GM23338 (cell line): ENCODE measurements at regions not wholly inside any gene's neighbourhood (a gene's known extent, or its start where the extent isn't known, plus 50 kb on each side); places are given as distances from the start of the nearest gene placed in this dataset.
A peak's percentile ranks its signal among the peaks of the same experiment; 100 is the strongest.

Experiments used
- ATAC-seq: fragments of 200-7000 bp; cut with Tn5 transposase; 3 replicates; pipeline ENCODE4 v1.9.1; 2020
- DNase-seq: peaks from one replicate; pipeline ENCODE4 v3.0.0-alpha.2; 2015; ENCODE audit warnings: low spot score
- H2AFZ ChIP-seq: fragments of 200-600 bp; sonication (generic); 2 replicates; pipeline ENCODE4 v1.8.0; 2016; ENCODE audit warnings: antibody characterized with exemption, mild to moderate bottlenecking, moderate library complexity
- H3F3A ChIP-seq: fragments of 200-600 bp; sonication (generic); replicated peaks from 2 replicates; pipeline ENCODE4 v1.8.0; 2017; ENCODE audit warnings: antibody characterized with exemption, mixed run types, low read depth
- H3K27ac ChIP-seq: fragments of 200-600 bp; sonication (generic); 2 replicates; pipeline ENCODE4 v1.6.1; 2016; ENCODE audit warnings: low read depth
- H3K27me3 ChIP-seq: fragments of 200-600 bp; sonication (generic); 2 replicates; pipeline ENCODE4 v1.8.0; 2016; ENCODE audit warnings: mild to moderate bottlenecking, mixed run types, moderate library complexity; ENCODE audit not compliant: insufficient read depth
- H3K36me3 ChIP-seq: fragments of 200-600 bp; sonication (generic); 2 replicates; pipeline ENCODE4 v1.8.0; 2016; ENCODE audit warnings: mild to moderate bottlenecking; ENCODE audit not compliant: insufficient read depth
- H3K4me1 ChIP-seq: fragments of 200-600 bp; sonication (generic); 2 replicates; pipeline ENCODE4 v1.8.0; 2016; ENCODE audit warnings: mild to moderate bottlenecking, moderate library complexity; ENCODE audit not compliant: insufficient read depth
- H3K4me2 ChIP-seq: fragments of 200-600 bp; sonication (generic); 2 replicates; pipeline ENCODE4 v1.7.1; 2017; ENCODE audit warnings: mixed run types
- H3K4me3 ChIP-seq: fragments of 200-600 bp; sonication (generic); 2 replicates; pipeline ENCODE4 v1.6.1; 2016; ENCODE audit warnings: mixed run types
- H3K79me2 ChIP-seq: fragments of 200-600 bp; sonication (generic); replicated peaks from 2 replicates; pipeline ENCODE4 v1.8.0; 2017; ENCODE audit warnings: mild to moderate bottlenecking; ENCODE audit not compliant: insufficient read depth
- H3K9me2 ChIP-seq: fragments of 200-600 bp; sonication (generic); 2 replicates; pipeline ENCODE4 v1.8.0; 2017; ENCODE audit not compliant: insufficient read depth
- H4K20me1 ChIP-seq: fragments of 200-600 bp; sonication (generic); replicated peaks from 2 replicates; pipeline ENCODE4 v1.8.0; 2017; ENCODE audit warnings: mild to moderate bottlenecking; ENCODE audit not compliant: insufficient read depth
- H3K27ac Mint-ChIP-seq: 2 replicates; pipeline ENCODE4 v1.8.0; 2020; ENCODE audit warnings: inconsistent platforms, mild to moderate bottlenecking, moderate library complexity, mixed read lengths
- H3K27me3 Mint-ChIP-seq: 3 replicates; pipeline ENCODE4 v1.8.0; 2022; ENCODE audit warnings: low read depth, mild to moderate bottlenecking, moderate library complexity, mixed read lengths, inconsistent platforms; ENCODE audit not compliant: insufficient read depth, poor library complexity
- H3K36me3 Mint-ChIP-seq: 3 replicates; pipeline ENCODE4 v1.8.0; 2021; ENCODE audit warnings: low read depth, mild to moderate bottlenecking, inconsistent platforms, moderate library complexity, mixed read lengths
- H3K4me1 Mint-ChIP-seq: 3 replicates; pipeline ENCODE4 v1.8.0; 2020; ENCODE audit warnings: mild to moderate bottlenecking, inconsistent platforms, mixed read lengths
- H3K4me3 Mint-ChIP-seq: 3 replicates; pipeline ENCODE4 v1.8.0; 2021; ENCODE audit warnings: moderate library complexity, mild to moderate bottlenecking, inconsistent platforms, mixed read lengths
- H3K9me3 Mint-ChIP-seq: 3 replicates; pipeline ENCODE4 v1.8.0; 2020; ENCODE audit warnings: moderate library complexity, mild to moderate bottlenecking, inconsistent platforms, mixed read lengths
- CTCF ChIP-seq, 2 experiments: fragments of 200-600 bp in 1 of 2; sonication (generic) in 1 of 2; conservative IDR thresholded peaks; 2 replicates each; pipeline versions ENCODE4 v1.5.1 to v1.6.1; 2016 to 2017; ENCODE audit warnings: antibody characterized with exemption in 2 of 2, low read depth in 2 of 2, mild to moderate bottlenecking in 2 of 2, moderate library complexity in 1 of 2
- JUNB ChIP-seq: IDR thresholded peaks from one replicate; pipeline ENCODE4 v1.6.1; 2016; ENCODE audit warnings: antibody characterized with exemption; ENCODE audit not compliant: unreplicated experiment
- NANOG ChIP-seq: IDR thresholded peaks from 2 replicates; pipeline ENCODE4 v1.6.1; 2016; ENCODE audit warnings: antibody characterized with exemption, borderline replicate concordance
- POLR2AphosphoS5 ChIP-seq: IDR thresholded peaks from 2 replicates; pipeline ENCODE4 v1.6.1; 2016; ENCODE audit warnings: antibody characterized with exemption, low read depth
- ZNF114 ChIP-seq: fragments of 250-450 bp; sonication (Bioruptor Pico); IDR thresholded peaks from 2 replicates; pipeline ENCODE4 v1.5.0; 2020; ENCODE audit warnings: mild to moderate bottlenecking, moderate library complexity
- ZNF331 ChIP-seq: fragments of 250-450 bp; sonication (Bioruptor Pico); IDR thresholded peaks from 2 replicates; pipeline ENCODE4 v1.5.0; 2020; ENCODE audit warnings: low read depth, mild to moderate bottlenecking, moderate library complexity

GRCh38 chr16:82451449-82451848 is 175.3 kb upstream of the CDH13 start:
- H3K27me3 Mint-ChIP-seq: peaks cover 2% of the 10 kb centered on the region
- H3K4me1 Mint-ChIP-seq: no peaks in the 10 kb centered on the region
- no peaks in the 10 kb centered on the region for H3K36me3 Mint-ChIP-seq
- peaks cover 8% of the 10 kb centered on the region for H3K9me2 ChIP-seq
- H3K4me3 Mint-ChIP-seq: no peak overlapping the region
- DNase-seq: no peak
- no peak for TF ChIP-seq ZNF114 (CRISPR knock-in tag)
- H3K79me2 ChIP-seq: no peaks in the 10 kb centered on the region
- no peak overlapping the region for H3K27ac Mint-ChIP-seq
- H3K9me3 Mint-ChIP-seq: no peaks in the 10 kb centered on the region; the same call in 2 of the 3 replicates
- no peaks in the 10 kb centered on the region for H3K4me1 ChIP-seq
- H3K36me3 ChIP-seq: no peaks in the 10 kb centered on the region
- H3F3A ChIP-seq: no peaks in the 10 kb centered on the region
- H3K4me3 ChIP-seq: no peak overlapping the region
- no peak overlapping the region for H3K27ac ChIP-seq
- no peak overlapping the region for H2AFZ ChIP-seq
- no peaks in the 10 kb centered on the region for H4K20me1 ChIP-seq
- ATAC-seq: no peak
- H3K27me3 ChIP-seq: no peaks in the 10 kb centered on the region
- no peak overlapping the region for H3K4me2 ChIP-seq

- Histone ChIP-seq H3K79me2 (no peaks in the 10 kb centered on the region), H3K4me3 (no peak overlapping the region), H4K20me1 (no peaks in the 10 kb centered on the region), H3K27me3 (no peaks in the 10 kb centered on the region), H3K9me2 (peaks cover 5% of the 10 kb centered on the region; the same call in 1 of the 2 replicates), H3K36me3 (no peaks in the 10 kb centered on the region), H3F3A (no peaks in the 10 kb centered on the region), H3K4me2 (no peak overlapping the region), H3K4me1 (no peaks in the 10 kb centered on the region), H3K27ac (no peak overlapping the region), H2AFZ (no peak overlapping the region)
- Mint-ChIP-seq H3K9me3 (no peaks in the 10 kb centered on the region), H3K27me3 (peaks cover 4% of the 10 kb centered on the region), H3K36me3 (no peaks in the 10 kb centered on the region), H3K4me1 (peaks cover 10% of the 10 kb centered on the region), H3K4me3 (no peak overlapping the region), H3K27ac (no peak overlapping the region)
- peak; percentile 46 for ATAC-seq
- peak; percentile 9 for DNase-seq
- no peak for TF ChIP-seq POLR2AphosphoS5
- TF ChIP-seq JUNB: no peak
- TF ChIP-seq ZNF331 (CRISPR knock-in tag): no peak
These were observed 186.4 kb upstream of the CDH13 start for GRCh38 chr16:82440336-82440735.

GRCh38 chr16:82439678-82440293 is 187.0 kb upstream of the CDH13 start:
- H3K4me3 ChIP-seq: no peak overlapping the region
- Mint-ChIP-seq H3K36me3 (no peaks in the 10 kb centered on the region), H3K27me3 (peaks cover 4% of the 10 kb centered on the region), H3K4me1 (peaks cover 10% of the 10 kb centered on the region), H3K4me3 (no peak overlapping the region), H3K9me3 (no peaks in the 10 kb centered on the region), H3K27ac (no peak overlapping the region)
- peaks cover 5% of the 10 kb centered on the region; the same call in 1 of the 2 replicates for H3K9me2 ChIP-seq
- no peaks in the 10 kb centered on the region for H3K27me3 ChIP-seq
- DNase-seq: peak; percentile 54
- H3F3A ChIP-seq: no peaks in the 10 kb centered on the region
- H3K4me2 ChIP-seq: no peak overlapping the region
- peak overlapping the region; percentile 80; the same call in 1 of the 2 replicates for H2AFZ ChIP-seq
- peak; percentile 57 to 59 for TF ChIP-seq CTCF (conservative IDR thresholded peaks at IDR 0.05; ENCODE audit: low read depth in 2 of 2)
- TF ChIP-seq NANOG: no peak
- no peaks in the 10 kb centered on the region for H3K36me3 ChIP-seq
- H4K20me1 ChIP-seq: no peaks in the 10 kb centered on the region
- no peak overlapping the region for H3K27ac ChIP-seq
- no peaks in the 10 kb centered on the region for H3K4me1 ChIP-seq
- H3K79me2 ChIP-seq: no peaks in the 10 kb centered on the region
- ATAC-seq: peak; percentile 92
